HG02571 (cell line): ENCODE measurements at regions not wholly inside any gene's neighbourhood (a gene's known extent, or its start where the extent isn't known, plus 50 kb on each side); places are given as distances from the start of the nearest gene placed in this dataset.

Experiments
- ATAC-seq: cut with Tn5 transposase; IDR thresholded peaks from one replicate; pipeline ENCODE4 v1.9.1; 2021; ENCODE audit warnings: mild to moderate bottlenecking, moderate library complexity; ENCODE audit not compliant: unreplicated experiment

GRCh38 chr13:106675311-106675710 is 107.4 kb upstream of the ARGLU1 start:
- ATAC-seq: no peak

GRCh38 chr13:106660746-106661625 is 93.0 kb upstream of the ARGLU1 start:
- ATAC-seq: no peak

GRCh38 chr13:106657104-106657503 is 89.2 kb upstream of the ARGLU1 start:
- ATAC-seq: no peak

GRCh38 chr13:106656186-106656585 is 88.2 kb upstream of the ARGLU1 start:
- ATAC-seq: no peak

- ATAC-seq: no peak
These were observed 83.5 kb upstream of the ARGLU1 start for GRCh38 chr13:106651442-106651841.

- no peak for ATAC-seq
These were observed 82.8 kb upstream of the ARGLU1 start for GRCh38 chr13:106650690-106651205.

- no peak for ATAC-seq
These were observed 81.6 kb upstream of the ARGLU1 start for GRCh38 chr13:106649495-106649894.

- no peak for ATAC-seq
These were observed 72.6 kb upstream of the ARGLU1 start for GRCh38 chr13:106640515-106640914.

GRCh38 chr13:106637519-106637918 is 69.6 kb upstream of the ARGLU1 start:
- no peak for ATAC-seq

GRCh38 chr13:106636492-106636891 is 68.6 kb upstream of the ARGLU1 start:
- no peak for ATAC-seq

- no peak for ATAC-seq
These were observed 67.7 kb upstream of the ARGLU1 start for GRCh38 chr13:106635616-106636015.

GRCh38 chr13:106633321-106633720 is 65.4 kb upstream of the ARGLU1 start:
- ATAC-seq: no peak

GRCh38 chr13:106630650-106631049 is 62.7 kb upstream of the ARGLU1 start:
- ATAC-seq: no peak

GRCh38 chr13:106630162-106630561 is 62.2 kb upstream of the ARGLU1 start:
- no peak for ATAC-seq

- no peak for ATAC-seq
These were observed 61.2 kb upstream of the ARGLU1 start for GRCh38 chr13:106628936-106629659.

- ATAC-seq: no peak
These were observed 58.5 kb upstream of the ARGLU1 start for GRCh38 chr13:106626473-106626872.

- ATAC-seq: no peak
These were observed 57.6 kb upstream of the ARGLU1 start for GRCh38 chr13:106625578-106625977.

- ATAC-seq: no peak
These were observed 56.0 kb upstream of the ARGLU1 start for GRCh38 chr13:106623799-106624460.

- ATAC-seq: no peak
These were observed 53.9 kb upstream of the ARGLU1 start for GRCh38 chr13:106621833-106622232.

- ATAC-seq: peak; percentile 97
These were observed 52.0 kb upstream of the ARGLU1 start for GRCh38 chr13:106619688-106620555.
